ENCODE measurements at regions not wholly inside any gene's neighbourhood (a gene's known extent, or its start where the extent isn't known, plus 50 kb on each side); places are given as distances from the start of the nearest gene placed in this dataset.

- no peak overlapping the region for H3K4me3 Mint-ChIP-seq
- H3K4me3 ChIP-seq (ENCODE audit: control extremely low read depth in 1 of 5, extremely low read depth in 1 of 5, insufficient read depth in 1 of 5, low read depth in 2 of 5, low read length in 4 of 5), result no peak overlapping the region
Observed at GRCh38 chr1:105317976-105318375, 1568.3 kb downstream of the AMY1C start.

GRCh38 chr1:105326886-105327285, 1577.2 kb downstream of the AMY1C start:
- DNase-seq, result no peak
- H3K4me1 ChIP-seq (ENCODE audit: control insufficient read depth in 2 of 2, insufficient read depth in 2 of 2, low read length in 2 of 2), result no peaks in the 10 kb centered on the region
- no peak overlapping the region for H3K27ac Mint-ChIP-seq
- no peaks in the 10 kb centered on the region for H3K4me1 Mint-ChIP-seq
- intact Hi-C loops (cut with micrococcal nuclease), result no loop called here
- no peak overlapping the region for H3K27ac ChIP-seq (ENCODE audit: low read length in 2 of 2)
- no peak overlapping the region for H3K4me3 ChIP-seq (ENCODE audit: control extremely low read depth in 1 of 5, extremely low read depth in 1 of 5, insufficient read depth in 1 of 5, low read depth in 2 of 5, low read length in 4 of 5)
- no peak overlapping the region for H3K9ac ChIP-seq (ENCODE audit: low read length)
- no peaks in the 10 kb centered on the region for H3K79me2 ChIP-seq (ENCODE audit: control insufficient read depth, insufficient read depth, low read length)
- no peaks in the 10 kb centered on the region for H3K27me3 Mint-ChIP-seq
- ATAC-seq (ENCODE audit: low read depth), result no peak
- TF ChIP-seq EZH2 (IDR thresholded peaks at IDR 0.05; ENCODE audit: borderline replicate concordance, insufficient read depth, low read depth, low read length, poor library complexity, severe bottlenecking) (no peak), CTCF (IDR thresholded peaks at IDR 0.05) (no peak)
- H2AFZ ChIP-seq (ENCODE audit: insufficient read depth, low read depth, low read length, poor library complexity, severe bottlenecking), result no peak overlapping the region
- no peak overlapping the region for H3K4me3 Mint-ChIP-seq
- WGBS (ENCODE audit: insufficient coverage), result no CpG with 5 or more reads among the region's 1 CpG
- H3K36me3 ChIP-seq (replicated peaks in 1 of 2; ENCODE audit: control extremely low read depth in 1 of 2, control insufficient read depth in 1 of 2, extremely low read depth in 1 of 2, insufficient read depth in 2 of 2, low read length in 1 of 2), result no peaks in the 10 kb centered on the region
- H3K9me3 ChIP-seq (ENCODE audit: control extremely low read depth in 1 of 3, control insufficient read depth in 2 of 3, insufficient read depth in 1 of 3, low read length in 2 of 3), result peaks cover 0 to 4% (median 0%) of the 10 kb centered on the region in 3 donors
- H3K9me3 Mint-ChIP-seq (ENCODE audit: insufficient read depth), result no peaks in the 10 kb centered on the region
- no peaks in the 10 kb centered on the region for H3K27me3 ChIP-seq (replicated peaks in 1 of 4; ENCODE audit: control extremely low read depth in 1 of 4, control insufficient read depth in 3 of 4, insufficient read depth in 4 of 4, low read length in 3 of 4)
- ChIA-PET CTCF (no interaction called here), POLR2A (no interaction called here)
- no peak overlapping the region for H3K4me2 ChIP-seq (replicated peaks; ENCODE audit: low read depth, low read length, poor library complexity, severe bottlenecking)
- no peaks in the 10 kb centered on the region for H4K20me1 ChIP-seq (ENCODE audit: control insufficient read depth, insufficient read depth, low read length, poor library complexity, severe bottlenecking)

More at GRCh38 chr1:105317976-105318375, 1568.3 kb downstream of the AMY1C start:
- no peak overlapping the region for H3K27ac Mint-ChIP-seq
- H3K9me3 ChIP-seq (ENCODE audit: control extremely low read depth in 1 of 3, control insufficient read depth in 2 of 3, insufficient read depth in 1 of 3, low read length in 2 of 3), result peaks cover 0 to 4% (median 0%) of the 10 kb centered on the region in 3 donors
- no peaks in the 10 kb centered on the region for H3K27me3 Mint-ChIP-seq
- ChIA-PET CTCF (no interaction called here), POLR2A (no interaction called here)
- no peak for ATAC-seq (ENCODE audit: low read depth)
- H3K27me3 ChIP-seq (replicated peaks in 1 of 4; ENCODE audit: control extremely low read depth in 1 of 4, control insufficient read depth in 3 of 4, insufficient read depth in 4 of 4, low read length in 3 of 4), result no peaks in the 10 kb centered on the region
- peaks cover 8% of the 10 kb centered on the region for H3K9me3 Mint-ChIP-seq (ENCODE audit: insufficient read depth)
- H3K4me1 Mint-ChIP-seq, result no peaks in the 10 kb centered on the region
- H2AFZ ChIP-seq (ENCODE audit: insufficient read depth, low read depth, low read length, poor library complexity, severe bottlenecking), result no peak overlapping the region
- H3K36me3 ChIP-seq (replicated peaks in 1 of 2; ENCODE audit: control extremely low read depth in 1 of 2, control insufficient read depth in 1 of 2, extremely low read depth in 1 of 2, insufficient read depth in 2 of 2, low read length in 1 of 2), result no peaks in the 10 kb centered on the region
- no peak overlapping the region for H3K4me2 ChIP-seq (replicated peaks; ENCODE audit: low read depth, low read length, poor library complexity, severe bottlenecking)
- DNase-seq, result no peak
- intact Hi-C loops (cut with micrococcal nuclease), result no loop called here
- H3K79me2 ChIP-seq (ENCODE audit: control insufficient read depth, insufficient read depth, low read length), result no peaks in the 10 kb centered on the region
- no peaks in the 10 kb centered on the region for H3K4me1 ChIP-seq (ENCODE audit: control insufficient read depth in 2 of 2, insufficient read depth in 2 of 2, low read length in 2 of 2)
- TF ChIP-seq EZH2 (IDR thresholded peaks at IDR 0.05; ENCODE audit: borderline replicate concordance, insufficient read depth, low read depth, low read length, poor library complexity, severe bottlenecking), result no peak
- no peak for TF ChIP-seq CTCF (IDR thresholded peaks at IDR 0.05)
- 100% methylated on average over 1 of the region's 3 CpGs for WGBS (ENCODE audit: insufficient coverage)
- H4K20me1 ChIP-seq (ENCODE audit: control insufficient read depth, insufficient read depth, low read length, poor library complexity, severe bottlenecking), result no peaks in the 10 kb centered on the region
- no peak overlapping the region for H3K27ac ChIP-seq (ENCODE audit: low read length in 2 of 2)
- no peak overlapping the region for H3K9ac ChIP-seq (ENCODE audit: low read length)
